HEK293 (cell line): ENCODE measurements at regions not wholly inside any gene's neighbourhood (a gene's known extent, or its start where the extent isn't known, plus 50 kb on each side); places are given as distances from the start of the nearest gene placed in this dataset.
A peak's percentile ranks its signal among the peaks of the same experiment; 100 is the strongest.
"Not testable (repeated sequence)": the region's sequence is repeated elsewhere in the genome, so short reads cannot be mapped to it uniquely, and the experiment has no call there.

Source experiments
- CTCF ChIA-PET: fragments of 350-600 bp; formaldehyde crosslinking; extraction: SDS; loops from one replicate; lab custom pipeline; 2021; ENCODE audit warnings: antibody characterized with exemption; lab: Yijun Ruan, JAX
- POLR2A ChIA-PET: fragments of 300-600 bp; formaldehyde crosslinking; extraction: SDS; loops from one replicate; lab custom pipeline; 2020; ENCODE audit warnings: antibody characterized with exemption, inconsistent platforms; lab: Yijun Ruan, JAX
- H3K27ac ChIP-seq: fragments of 200-500 bp; sonication (Bioruptor generic); 2 replicates; pipeline ENCODE4 v1.5.1; 2014; ENCODE audit warnings: low read depth, low read length, control low read depth, inconsistent platforms; ENCODE audit errors: extremely low read depth
- H3K36me3 ChIP-seq, 2 experiments: fragments of 200-500 bp in 1 of 2; sonication (Bioruptor generic) in 1 of 2; 1 replicate in 1 of 2; 2 replicates in 1 of 2; pipeline ENCODE4 v1.5.1; 2014 to 2017; ENCODE audit warnings: inconsistent platforms in 2 of 2, low read length in 2 of 2; ENCODE audit not compliant: control insufficient read depth in 2 of 2, insufficient read depth in 1 of 2
- H3K4me1 ChIP-seq: fragments of 200-500 bp; sonication (Bioruptor generic); 2 replicates; pipeline ENCODE4 v1.5.1; 2014; ENCODE audit warnings: mild to moderate bottlenecking, low read length, inconsistent platforms; ENCODE audit not compliant: control insufficient read depth, insufficient read depth
- H3K4me3 ChIP-seq: 2 replicates; pipeline ENCODE4 v1.5.1; 2011; ENCODE audit warnings: low read depth, mild to moderate bottlenecking, control low read depth, low read length, moderate library complexity
- H3K9me3 ChIP-seq: fragments of 200-500 bp; sonication (Bioruptor generic); 2 replicates; pipeline ENCODE4 v1.5.1; 2014; ENCODE audit warnings: low read depth, low read length, inconsistent platforms; ENCODE audit not compliant: control insufficient read depth, insufficient read depth
- GLIS1 ChIP-seq: fragments of 450-650 bp; formaldehyde crosslinking; IDR thresholded peaks from 2 replicates; pipeline ENCODE4 v1.5.1; 2016; ENCODE audit warnings: missing biosample characterization, missing genetic modification characterization
- KLF17 ChIP-seq: fragments of 450-650 bp; formaldehyde crosslinking; IDR thresholded peaks from 2 replicates; pipeline ENCODE4 v1.5.1; 2016; ENCODE audit warnings: missing biosample characterization, missing genetic modification characterization
- KLF7 ChIP-seq: fragments of 450-650 bp; formaldehyde crosslinking; IDR thresholded peaks from 2 replicates; pipeline ENCODE4 v1.5.1; 2016; ENCODE audit warnings: missing biosample characterization, missing genetic modification characterization, borderline replicate concordance
- KLF9 ChIP-seq: fragments of 450-650 bp; formaldehyde crosslinking; IDR thresholded peaks from 2 replicates; pipeline ENCODE4 v1.5.1; 2016; ENCODE audit warnings: missing biosample characterization, missing genetic modification characterization, low read depth
- OSR2 ChIP-seq: fragments of 450-650 bp; formaldehyde crosslinking; IDR thresholded peaks from 2 replicates; pipeline ENCODE4 v1.5.1; 2016; ENCODE audit warnings: missing biosample characterization, missing genetic modification characterization
- ZBTB21 ChIP-seq: fragments of 450-650 bp; formaldehyde crosslinking; IDR thresholded peaks from 2 replicates; pipeline ENCODE4 v1.5.1; 2017; ENCODE audit warnings: missing biosample characterization, missing genetic modification characterization
- ZNF148 ChIP-seq: fragments of 450-650 bp; formaldehyde crosslinking; IDR thresholded peaks from 2 replicates; pipeline ENCODE4 v1.5.0; 2017; ENCODE audit warnings: missing biosample characterization, missing genetic modification characterization, borderline replicate concordance
- ZNF16 ChIP-seq: fragments of 450-650 bp; formaldehyde crosslinking; IDR thresholded peaks from 2 replicates; pipeline ENCODE4 v1.5.1; 2016; ENCODE audit warnings: low read depth, missing biosample characterization, missing genetic modification characterization
- ZNF211 ChIP-seq: fragments of 450-650 bp; formaldehyde crosslinking; IDR thresholded peaks from 2 replicates; pipeline ENCODE4 v1.5.1; 2016; ENCODE audit warnings: low read depth, missing biosample characterization, missing genetic modification characterization
- ZNF266 ChIP-seq: fragments of 450-650 bp; formaldehyde crosslinking; IDR thresholded peaks from 2 replicates; pipeline ENCODE4 v1.5.1; 2016; ENCODE audit warnings: missing biosample characterization, missing genetic modification characterization, low read depth
- ZNF341 ChIP-seq: fragments of 450-650 bp; formaldehyde crosslinking; IDR thresholded peaks from 2 replicates; pipeline ENCODE4; 2016; ENCODE audit warnings: low read depth, missing biosample characterization, missing genetic modification characterization
- ZNF366 ChIP-seq: fragments of 450-650 bp; formaldehyde crosslinking; conservative IDR thresholded peaks from 2 replicates; pipeline ENCODE4 v1.5.1; 2016; ENCODE audit warnings: missing biosample characterization, missing genetic modification characterization
- ZNF48 ChIP-seq: fragments of 450-650 bp; formaldehyde crosslinking; IDR thresholded peaks from 2 replicates; pipeline ENCODE4 v1.5.1; 2016; ENCODE audit warnings: missing biosample characterization, missing genetic modification characterization
- ZNF510 ChIP-seq: fragments of 450-650 bp; formaldehyde crosslinking; IDR thresholded peaks from 2 replicates; pipeline ENCODE4 v1.5.1; 2018; ENCODE audit warnings: mild to moderate bottlenecking, missing genetic modification characterization, missing biosample characterization; ENCODE audit not compliant: insufficient replicate concordance
- ZNF549 ChIP-seq: fragments of 450-650 bp; IDR thresholded peaks from 2 replicates; pipeline ENCODE4 v1.5.1; 2018; ENCODE audit warnings: missing biosample characterization, missing genetic modification characterization, mild to moderate bottlenecking, inconsistent platforms, moderate library complexity
- ZNF645 ChIP-seq: fragments of 450-650 bp; formaldehyde crosslinking; IDR thresholded peaks from 2 replicates; pipeline ENCODE4; 2016; ENCODE audit warnings: missing biosample characterization, missing genetic modification characterization
- ZSCAN5A ChIP-seq: fragments of 450-650 bp; formaldehyde crosslinking; IDR thresholded peaks from 2 replicates; pipeline ENCODE4 v1.5.1; 2016; ENCODE audit warnings: missing biosample characterization, missing genetic modification characterization

- no peak for TF ChIP-seq ZNF211
- no peak for TF ChIP-seq ZSCAN5A (tag by site-specific recombination)
- TF ChIP-seq ZNF341 (tag by site-specific recombination) = no peak
- TF ChIP-seq, all 188 proteins: peak for 0
Measured at GRCh38 chr17:14427900-14428647, 127.2 kb downstream of the HS3ST3B1 start (continued).

GRCh38 chr17:14423156-14423555, 122.3 kb downstream of the HS3ST3B1 start:
- POLR2A ChIA-PET, H3K4me1 ChIP-seq, CTCF ChIA-PET, H3K4me3 ChIP-seq, H3K36me3 ChIP-seq, H3K9me3 ChIP-seq, H3K27ac ChIP-seq: not testable (repeated sequence)

GRCh38 chr17:14417336-14417735, 116.5 kb downstream of the HS3ST3B1 start:
- ChIA-PET POLR2A (no interaction called here), CTCF (no interaction called here)
- Histone ChIP-seq H3K36me3 (no peaks in the 10 kb centered on the region), H3K27ac (no peak overlapping the region), H3K4me1 (no peaks in the 10 kb centered on the region), H3K9me3 (no peaks in the 10 kb centered on the region), H3K4me3 (no peak overlapping the region)
- TF ChIP-seq GLIS1 (tag by site-specific recombination) = no peak
- no peak for TF ChIP-seq OSR2 (tag by site-specific recombination)
- no peak for TF ChIP-seq KLF9
- TF ChIP-seq ZNF148 = no peak
- peak; percentile 98 for TF ChIP-seq ZNF549 (tag by site-specific recombination)
- TF ChIP-seq ZNF48 = no peak

- TF ChIP-seq ZNF266 (tag by site-specific recombination) (no peak), ZNF366 (tag by site-specific recombination) (no peak), KLF7 (tag by site-specific recombination) (no peak), ZNF645 (tag by site-specific recombination) (no peak), ZNF16 (no peak), ZBTB21 (tag by site-specific recombination) (no peak), ZNF510 (tag by site-specific recombination) (no peak), KLF17 (no peak)
- no peak overlapping the region for H3K4me3 ChIP-seq
- CTCF ChIA-PET = interaction anchor here (1.1 kb wide), 1 partner anchor 12 kb away, joined by 3 read pairs; no protein-coding TSS in a partner anchor
- no peaks in the 10 kb centered on the region for H3K9me3 ChIP-seq
- no peaks in the 10 kb centered on the region for H3K36me3 ChIP-seq
- H3K4me1 ChIP-seq = no peaks in the 10 kb centered on the region
- POLR2A ChIA-PET = no interaction called here
- H3K27ac ChIP-seq = no peak overlapping the region
Measured at GRCh38 chr17:14409292-14409691, 108.4 kb downstream of the HS3ST3B1 start.
